ENCODE measurements at regions not wholly inside any gene's neighbourhood (a gene's known extent, or its start where the extent isn't known, plus 50 kb on each side); places are given as distances from the start of the nearest gene placed in this dataset.
A peak's percentile ranks its signal among the peaks of the same experiment; 100 is the strongest.

DNA sequence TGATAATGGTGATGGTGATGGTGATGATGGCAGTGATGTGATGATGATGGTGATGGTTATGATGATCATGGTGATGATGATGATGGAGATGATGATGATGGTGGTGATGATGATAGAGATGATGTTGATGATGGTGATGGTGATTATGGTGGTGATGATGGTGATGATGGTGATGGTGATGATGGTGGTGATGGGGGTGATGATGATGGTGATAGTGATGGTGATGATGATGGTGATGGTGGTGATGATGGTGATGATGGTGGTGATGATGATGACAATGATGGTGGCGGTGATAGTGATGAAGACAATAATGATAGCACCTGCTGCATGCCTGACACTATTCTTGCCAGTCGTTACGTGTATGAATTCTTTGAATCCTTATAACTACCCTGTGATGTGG, 317.9 kb upstream of the AJAP1 start:
- no peak for DNase-seq

DNA sequence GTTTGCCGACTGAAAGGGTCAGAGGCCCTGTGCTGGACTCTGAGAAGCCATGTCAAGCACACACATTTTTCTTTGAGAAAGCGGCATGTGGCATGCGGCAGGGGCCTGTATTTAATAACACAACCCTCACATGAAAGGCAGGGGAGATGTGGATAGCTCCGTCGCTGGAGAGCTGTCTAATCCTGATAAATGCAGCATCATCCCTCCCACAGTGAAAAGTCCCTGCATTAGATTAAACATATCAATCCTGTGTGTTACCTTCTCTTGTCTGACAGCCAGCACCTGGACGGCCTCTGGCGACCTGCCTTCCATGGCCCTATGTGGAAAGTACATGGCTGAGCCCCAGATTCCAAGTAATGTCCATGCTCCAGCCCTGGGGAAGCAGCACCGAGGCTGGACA, 313.0 kb upstream of the AJAP1 start:
- no peak for DNase-seq

DNA sequence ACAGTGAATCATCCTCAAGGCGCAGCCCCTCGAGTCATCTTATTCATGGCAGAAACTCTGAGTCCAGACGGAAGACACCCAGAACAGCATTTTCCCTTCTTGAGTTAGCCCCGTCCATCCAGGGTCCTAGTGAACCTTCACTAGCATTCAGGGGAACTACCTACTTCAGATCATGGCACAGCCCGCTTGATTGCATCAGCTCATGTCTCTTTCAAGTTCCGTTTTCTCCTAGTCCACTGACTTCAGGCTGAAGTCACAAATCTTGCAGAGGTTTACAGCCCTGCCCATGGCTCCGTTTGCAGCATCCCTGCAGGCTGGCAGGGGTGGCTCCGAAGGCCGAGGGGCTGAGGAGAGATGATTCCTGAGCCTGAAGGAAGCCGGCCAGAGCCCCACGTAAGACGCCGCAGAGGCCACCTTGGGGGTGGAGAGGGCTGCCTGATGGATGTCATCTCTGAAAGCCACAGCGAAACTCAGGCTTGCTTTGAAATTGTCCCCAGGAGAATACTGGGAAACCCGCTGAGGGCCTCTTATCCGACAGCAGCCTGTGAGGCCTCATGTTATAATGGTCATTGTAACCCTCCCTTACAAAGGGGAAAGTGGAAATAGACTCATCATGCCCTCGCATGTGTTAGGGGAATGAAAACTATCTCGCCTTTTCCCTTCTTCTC, 310.2 kb upstream of the AJAP1 start:
- no peak for DNase-seq

GRCh38 chr1:4345094-4345493, 309.3 kb upstream of the AJAP1 start:
- DNase-seq = no peak

DNA sequence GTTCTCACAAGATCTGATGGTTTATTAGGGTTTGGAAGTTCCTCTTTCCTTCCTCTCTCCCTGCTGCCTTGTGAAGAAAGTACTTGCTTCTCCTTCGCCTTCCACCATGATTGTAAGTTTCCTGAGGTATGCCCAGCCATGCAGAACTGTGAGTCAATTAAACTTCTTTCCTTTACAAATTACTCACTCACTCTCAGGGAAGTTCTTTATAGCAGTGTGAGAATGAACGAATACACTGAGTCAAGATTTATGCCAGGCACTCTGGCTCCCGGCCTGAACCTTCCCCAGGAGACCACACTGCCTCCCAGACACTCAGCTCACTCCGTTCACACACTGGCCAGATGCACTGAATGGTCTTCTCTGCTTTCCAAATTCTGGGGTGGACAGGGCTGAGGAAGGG, 308.3 kb upstream of the AJAP1 start:
- DNase-seq = no peak

DNA sequence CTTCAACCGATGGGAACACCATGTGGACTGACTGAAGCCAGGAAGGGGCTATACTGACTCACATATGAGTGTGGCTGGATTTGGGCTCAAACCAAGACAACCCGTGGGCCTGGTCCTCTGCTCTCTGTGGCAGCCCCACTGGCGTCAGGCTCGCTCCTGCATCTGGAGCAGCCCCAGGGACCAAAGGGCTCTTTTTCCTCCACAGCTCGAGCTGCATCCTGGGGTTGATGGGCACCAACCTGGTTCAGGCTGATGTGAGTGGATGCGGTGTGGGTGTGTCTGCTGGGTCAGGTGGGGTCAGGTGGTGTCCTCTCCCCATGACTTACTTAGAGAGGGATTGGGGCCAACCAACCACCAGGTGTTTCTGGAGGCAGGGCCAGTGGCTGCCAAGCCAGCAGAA, 303.0 kb upstream of the AJAP1 start:
- no peak for DNase-seq

DNA sequence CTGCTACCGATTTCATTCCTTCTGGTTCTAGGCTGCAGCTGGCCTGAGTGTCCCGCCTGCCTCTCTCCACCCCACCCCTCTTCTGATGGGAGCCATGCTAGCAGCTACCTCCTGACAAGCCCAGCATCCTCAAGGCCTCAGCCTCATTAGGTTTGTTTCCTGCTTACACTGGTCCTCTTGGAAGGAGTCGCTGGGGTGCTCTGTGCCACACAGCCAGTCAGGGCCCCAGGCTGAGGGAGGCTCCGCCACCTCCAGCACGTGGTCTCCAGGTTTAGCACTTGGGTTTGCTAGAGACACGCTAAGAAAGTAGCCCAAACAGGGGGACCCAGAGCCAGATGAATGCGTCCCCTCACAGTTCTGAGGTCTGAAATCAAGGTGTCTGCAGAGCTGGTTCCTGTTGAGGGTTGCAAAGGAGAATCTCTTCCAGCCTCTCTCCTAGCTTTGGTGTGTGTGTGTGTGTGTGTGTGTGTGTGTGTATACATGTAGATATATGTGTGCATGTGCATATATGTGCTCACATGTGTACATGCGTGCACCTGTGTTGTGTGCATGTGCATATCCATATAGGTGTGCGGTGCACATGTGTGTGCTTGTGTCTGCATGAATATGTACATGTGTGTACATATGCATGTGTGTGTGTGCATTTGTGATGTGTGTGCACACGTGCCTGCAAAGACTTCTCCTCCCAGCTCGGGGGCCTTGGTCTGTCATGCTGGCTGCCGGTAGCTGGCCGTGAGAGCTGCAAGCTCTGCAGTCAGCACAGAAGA, 301.1 kb upstream of the AJAP1 start:
- no peak for DNase-seq

DNA sequence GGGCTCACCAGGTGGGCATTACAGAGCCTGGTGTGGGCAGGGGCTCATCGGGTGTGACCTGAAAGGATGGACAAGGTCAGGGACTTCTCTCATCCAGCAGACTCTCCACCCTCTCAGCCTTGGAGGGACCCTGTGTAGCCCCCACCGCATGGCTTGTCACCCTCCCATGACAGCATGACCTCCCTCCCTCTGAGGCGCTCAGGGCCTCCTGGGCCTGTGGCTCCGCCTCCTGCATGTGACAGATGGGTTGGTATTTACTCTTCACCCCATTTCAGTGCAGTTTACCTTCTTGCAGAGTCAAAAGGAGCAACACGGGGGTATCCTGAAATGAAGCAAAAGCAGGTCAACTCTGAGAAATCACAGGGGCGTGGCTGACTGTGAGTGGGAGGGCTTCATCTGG, 298.6 kb upstream of the AJAP1 start:
- peak; percentile 46 for DNase-seq

DNA sequence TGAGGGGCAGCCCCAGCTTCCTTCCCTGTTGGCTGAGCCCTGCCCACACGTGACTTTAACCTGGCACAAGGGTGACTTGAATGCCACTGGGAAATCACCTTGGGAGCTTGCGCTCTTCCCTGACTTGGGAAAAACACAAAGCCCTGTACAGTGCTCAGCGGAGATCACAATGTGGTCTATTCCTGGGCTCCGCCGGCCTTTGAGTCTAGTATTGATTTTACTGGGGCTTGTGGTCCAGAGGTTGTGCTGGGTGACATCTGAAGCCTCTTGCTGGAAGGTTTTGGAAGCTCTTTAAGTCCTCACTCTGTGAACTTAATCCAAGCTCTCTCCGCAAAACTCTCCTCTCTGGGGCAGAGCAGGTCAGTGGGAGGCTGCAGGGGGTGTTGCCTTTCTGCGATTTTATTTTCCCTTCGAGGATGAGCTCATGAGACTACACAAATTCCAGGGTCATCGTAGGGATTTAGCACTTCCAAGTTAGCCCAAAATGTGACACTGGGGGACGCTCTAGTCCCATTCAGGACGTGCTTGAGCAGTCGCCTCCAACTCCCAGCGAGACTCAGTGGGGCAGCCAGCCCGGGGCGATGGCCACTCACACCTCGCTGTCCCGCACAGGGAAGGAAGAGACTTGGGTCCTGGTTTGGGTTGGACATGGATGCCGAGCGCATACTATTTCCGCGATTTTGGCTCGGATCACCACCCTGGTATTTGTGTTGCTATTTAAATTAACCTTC, 291.9 kb upstream of the AJAP1 start:
- no peak for DNase-seq

- DNase-seq = no peak
Observed at GRCh38 chr1:4366091-4366490, 288.3 kb upstream of the AJAP1 start.

DNA sequence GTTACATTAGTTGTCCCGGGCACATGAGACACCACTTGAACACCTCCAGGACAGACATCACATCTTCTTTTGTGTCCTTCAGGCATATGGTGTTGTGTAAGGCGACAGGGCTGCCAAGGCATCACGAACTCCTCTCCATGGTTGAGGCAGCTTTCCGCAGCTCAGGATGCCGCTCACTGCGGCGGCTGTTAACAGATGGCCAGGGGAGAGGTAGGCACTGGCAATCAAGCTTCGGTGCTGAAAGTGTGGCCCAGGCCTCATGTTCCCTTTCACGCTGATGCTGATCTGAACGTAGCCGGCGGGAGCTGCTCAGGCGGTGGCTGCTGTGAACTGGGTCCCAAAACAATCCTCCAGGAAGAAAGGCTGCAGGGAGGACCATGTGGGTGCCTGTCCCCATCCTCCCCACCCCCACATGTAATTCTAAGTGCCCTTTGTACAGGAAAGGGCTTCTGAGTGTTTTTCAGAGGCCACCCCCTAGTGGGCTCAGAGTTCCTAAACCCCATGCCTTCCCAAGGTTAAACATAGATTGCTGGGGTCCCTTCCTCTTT, 287.1 kb upstream of the AJAP1 start:
- peak; percentile 56 for DNase-seq

- no peak for DNase-seq
Observed at GRCh38 chr1:4369335-4369734, 285.1 kb upstream of the AJAP1 start.

- DNase-seq = no peak
Observed at GRCh38 chr1:4371849-4372248, 282.6 kb upstream of the AJAP1 start.

DNA sequence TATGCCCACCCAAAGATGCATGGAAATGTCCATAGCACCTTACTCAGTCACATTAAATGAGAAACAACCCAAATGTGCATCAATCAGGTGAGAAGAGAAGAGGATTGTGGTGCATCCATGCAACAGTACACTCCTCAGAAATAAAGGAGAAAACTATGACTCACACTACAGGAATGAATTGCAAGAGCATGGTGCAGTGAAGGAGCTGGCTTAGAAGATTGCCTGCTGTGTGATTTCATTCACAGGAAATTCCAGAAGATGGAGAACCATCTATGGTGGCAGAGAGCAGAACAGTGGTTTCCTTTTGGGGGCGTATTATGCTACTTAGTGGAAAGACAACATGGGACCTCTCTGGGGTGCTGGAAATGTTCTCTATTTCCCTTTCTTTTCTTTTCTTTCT, 278.6 kb upstream of the AJAP1 start:
- DNase-seq = no peak

DNA sequence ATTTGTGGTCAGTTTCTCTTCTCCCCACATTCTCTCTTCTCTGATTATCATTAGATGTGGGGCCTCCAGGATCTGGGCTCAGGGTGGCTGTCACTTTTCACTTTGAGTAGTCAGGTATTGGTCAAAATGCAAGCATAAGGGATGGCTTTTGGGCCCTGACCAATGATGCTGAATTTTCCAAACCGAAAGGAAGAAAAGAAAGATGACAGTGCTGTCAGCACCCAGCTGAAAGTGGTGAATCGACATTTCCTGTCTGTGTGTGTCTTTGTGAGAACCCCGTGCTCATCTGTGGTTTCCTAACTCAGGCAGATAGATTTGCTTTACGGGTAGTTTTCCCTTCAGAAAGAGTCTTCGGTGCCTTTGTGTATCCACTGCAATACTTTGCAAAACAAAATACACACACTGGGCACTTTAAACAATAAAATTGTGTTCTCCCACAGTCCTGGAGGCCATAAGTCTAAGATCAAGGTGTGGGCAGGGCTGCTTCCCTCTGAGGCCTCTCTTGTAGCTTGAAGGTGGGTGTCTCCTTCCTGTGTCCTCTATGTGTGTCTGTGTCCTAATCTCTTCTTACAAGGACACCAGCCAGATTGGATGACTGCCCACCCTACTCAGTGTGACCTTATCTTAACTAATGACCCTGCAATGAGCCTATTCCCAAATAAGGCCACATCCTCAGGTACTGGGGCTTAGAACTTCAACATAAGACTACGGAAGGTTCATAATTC, 274.8 kb upstream of the AJAP1 start:
- no peak for DNase-seq

DNA sequence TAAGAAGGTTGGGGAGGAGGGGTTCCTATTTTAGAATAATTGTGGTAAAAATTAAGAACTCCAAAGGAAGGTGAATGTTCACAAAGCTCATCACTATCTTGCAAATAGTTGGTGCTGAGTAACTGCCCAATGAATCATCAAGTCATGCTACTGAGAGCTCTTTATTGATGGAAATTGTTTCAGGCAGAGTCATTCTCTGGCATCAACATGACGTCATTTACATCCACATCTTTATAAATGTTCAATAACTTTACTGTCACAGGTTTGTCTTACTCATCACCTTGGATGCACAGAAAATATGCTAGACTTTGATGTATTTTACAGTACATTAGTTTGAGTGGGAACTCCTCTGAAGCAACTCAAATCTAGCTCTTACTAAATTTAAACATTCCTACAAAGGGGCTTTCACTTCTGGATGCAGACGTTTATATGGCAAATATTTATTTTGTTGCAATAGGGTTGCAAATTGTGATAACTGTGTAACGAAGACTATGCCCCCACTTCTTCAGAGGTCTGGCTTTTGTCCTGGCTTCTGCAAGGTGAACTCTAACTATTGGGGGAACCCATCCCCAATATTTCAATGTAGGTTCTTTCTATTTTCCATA, 273.7 kb upstream of the AJAP1 start:
- DNase-seq = no peak

GRCh38 chr1:4393191-4393590, 261.2 kb upstream of the AJAP1 start:
- no peak for DNase-seq

GRCh38 chr1:4394366-4394765, 260.0 kb upstream of the AJAP1 start:
- DNase-seq = no peak

DNA sequence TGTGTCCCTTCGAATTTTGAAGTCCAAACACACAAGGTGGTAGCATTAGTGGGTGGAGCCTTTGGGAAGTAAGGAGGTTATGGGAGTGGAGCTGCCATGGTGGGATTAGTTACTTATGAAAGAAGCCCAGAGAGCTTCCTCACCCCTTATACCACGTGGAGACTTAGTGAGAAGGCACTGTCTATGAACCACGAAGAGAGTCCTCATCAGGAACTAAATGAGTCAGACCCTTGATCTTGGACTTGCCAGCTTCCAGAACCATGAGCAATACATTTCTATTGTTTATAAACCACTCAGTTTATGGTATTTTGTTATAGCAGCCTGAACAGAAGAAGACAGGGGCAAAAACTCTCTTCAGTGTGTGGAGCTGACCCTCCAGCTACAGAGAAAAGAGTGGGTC, 259.3 kb upstream of the AJAP1 start:
- DNase-seq = no peak

GRCh38 chr1:4395676-4396075, 258.7 kb upstream of the AJAP1 start:
- peak; percentile 92 for DNase-seq

- DNase-seq = no peak
Observed at GRCh38 chr1:4396551-4396950, 257.9 kb upstream of the AJAP1 start.

DNA sequence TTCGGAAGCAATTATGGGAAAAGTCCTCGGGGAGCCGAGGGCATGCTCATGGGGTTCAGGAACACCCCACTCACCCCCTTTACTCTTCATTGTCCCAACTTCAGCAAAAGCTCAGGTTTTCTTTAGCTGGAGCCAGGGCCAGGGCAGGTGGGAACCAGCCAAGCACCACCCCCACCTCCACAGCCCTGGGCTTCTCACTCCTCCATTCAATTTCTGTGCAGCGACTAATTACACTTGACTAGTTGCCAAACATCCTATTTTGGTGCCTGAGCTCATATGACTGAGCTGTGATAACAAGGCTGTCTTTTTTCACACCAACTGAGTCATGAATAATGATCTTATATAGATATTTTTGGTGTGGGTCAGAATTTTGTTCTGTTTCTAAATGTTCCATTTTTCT, 257.2 kb upstream of the AJAP1 start:
- DNase-seq = peak; percentile 94

DNA sequence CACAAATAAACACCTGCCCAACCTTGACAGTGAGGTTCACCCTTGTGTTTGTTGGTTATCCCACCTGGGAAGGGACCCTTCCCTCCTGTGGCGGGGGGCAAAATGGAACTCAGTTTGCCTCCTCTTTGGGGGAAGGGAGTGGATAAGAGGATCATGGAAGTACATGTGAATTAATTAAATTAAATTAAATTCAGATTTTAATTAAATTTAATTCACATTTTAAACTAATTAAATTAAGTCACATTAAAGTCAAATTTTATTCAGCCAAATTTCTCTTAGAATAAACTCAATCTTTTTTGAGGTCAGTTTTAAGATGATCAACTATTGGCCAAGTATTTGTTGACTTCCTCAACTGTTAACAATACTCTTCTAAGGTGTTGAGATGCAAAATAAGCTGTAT, 252.4 kb upstream of the AJAP1 start:
- no peak for DNase-seq
